Central memory CD8-positive, alpha-beta T cell (primary cell): ENCODE measurements at regions not wholly inside any gene's neighbourhood (a gene's known extent, or its start where the extent isn't known, plus 50 kb on each side); places are given as distances from the start of the nearest gene placed in this dataset.

Source experiments
- ATAC-seq: fragments of 150-1000 bp; cut with Tn5 transposase; replicated peaks from 2 replicates; pipeline ENCODE4 v1.10.0; 2022; ENCODE audit warnings: mild to moderate bottlenecking, moderate FRiP score, moderate number of reproducible peaks; ENCODE audit not compliant: poor library complexity, severe bottlenecking; ENCODE audit errors: extremely low read depth
- DNase-seq, 2 donors: peaks; one replicate each; pipeline ENCODE4 v3.0.0; 2021; ENCODE audit warnings: low spot score in 2 of 2
- H3K27ac Mint-ChIP-seq: one replicate; pipeline ENCODE4 v1.8.0; 2022; ENCODE audit warnings: low read depth, mild to moderate bottlenecking, moderate library complexity, mixed read lengths
- H3K27me3 Mint-ChIP-seq: one replicate; pipeline ENCODE4 v1.8.0; 2022; ENCODE audit warnings: mixed read lengths
- H3K36me3 Mint-ChIP-seq: one replicate; pipeline ENCODE4 v1.8.0; 2022; ENCODE audit warnings: mild to moderate bottlenecking, moderate library complexity, mixed read lengths; ENCODE audit not compliant: insufficient read depth
- H3K4me1 Mint-ChIP-seq: one replicate; pipeline ENCODE4 v1.8.0; 2022; ENCODE audit warnings: mixed read lengths
- H3K4me3 Mint-ChIP-seq: one replicate; pipeline ENCODE4 v1.8.0; 2022; ENCODE audit warnings: mild to moderate bottlenecking, moderate library complexity, mixed read lengths
- H3K9me3 Mint-ChIP-seq: one replicate; pipeline ENCODE4 v1.8.0; 2022; ENCODE audit warnings: mixed read lengths

- DNase-seq: no peak
- Mint-ChIP-seq H3K4me1 (no peaks in the 10 kb centered on the region), H3K27me3 (no peaks in the 10 kb centered on the region), H3K9me3 (no peaks in the 10 kb centered on the region), H3K4me3 (no peak overlapping the region), H3K27ac (no peak overlapping the region), H3K36me3 (no peaks in the 10 kb centered on the region)
- ATAC-seq: no peak
Observed at GRCh38 chr1:222935239-222935900, 120.5 kb downstream of the DISP1 start.

DNA sequence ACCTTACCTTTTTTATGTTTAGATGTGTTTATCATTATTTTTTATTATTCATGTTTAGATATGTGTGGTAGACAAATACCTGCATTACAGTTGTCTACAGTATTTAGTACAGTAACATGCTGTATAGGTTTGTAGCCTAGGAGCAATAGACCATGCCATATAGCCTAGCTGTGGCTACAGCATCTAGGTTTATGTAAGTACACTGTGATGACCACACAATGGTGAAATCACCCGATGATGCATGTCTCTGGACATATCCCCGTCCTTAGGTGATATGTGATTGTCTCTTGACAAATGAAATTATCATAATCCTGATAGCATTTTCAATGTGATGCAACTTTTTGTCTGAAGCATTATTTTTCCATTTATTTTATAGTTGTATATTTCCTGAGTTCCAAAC is 121.2 kb downstream of the DISP1 start:
- no peaks in the 10 kb centered on the region for H3K36me3 Mint-ChIP-seq
- H3K27ac Mint-ChIP-seq: no peak overlapping the region
- no peaks in the 10 kb centered on the region for H3K4me1 Mint-ChIP-seq
- DNase-seq (no peak), ATAC-seq (no peak)
- H3K27me3 Mint-ChIP-seq: no peaks in the 10 kb centered on the region
- no peaks in the 10 kb centered on the region for H3K9me3 Mint-ChIP-seq
- H3K4me3 Mint-ChIP-seq: no peak overlapping the region

DNA sequence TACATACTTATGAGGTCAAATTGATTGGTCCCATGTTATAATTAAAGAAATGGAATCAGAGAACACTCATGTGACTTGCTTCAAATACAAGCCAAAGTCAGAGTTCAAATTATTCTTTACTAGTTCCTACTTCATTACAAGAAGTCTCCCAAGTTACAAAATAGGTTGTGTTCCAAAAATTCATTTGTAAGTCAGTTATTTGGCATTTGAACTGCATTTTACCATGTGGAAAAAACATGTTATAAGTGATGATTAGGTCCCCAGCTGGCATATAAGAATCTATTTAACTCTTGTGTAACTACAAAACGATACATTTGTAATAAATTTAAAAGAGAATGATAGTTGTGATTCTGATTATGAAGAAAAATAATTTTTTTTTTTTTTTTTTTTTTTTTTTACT is 124.1 kb downstream of the DISP1 start:
- Mint-ChIP-seq H3K9me3 (no peaks in the 10 kb centered on the region), H3K36me3 (peaks cover 2% of the 10 kb centered on the region), H3K4me1 (no peaks in the 10 kb centered on the region), H3K27ac (no peak overlapping the region), H3K27me3 (no peaks in the 10 kb centered on the region), H3K4me3 (no peak overlapping the region)
- DNase-seq: no peak
- no peak for ATAC-seq

DNA sequence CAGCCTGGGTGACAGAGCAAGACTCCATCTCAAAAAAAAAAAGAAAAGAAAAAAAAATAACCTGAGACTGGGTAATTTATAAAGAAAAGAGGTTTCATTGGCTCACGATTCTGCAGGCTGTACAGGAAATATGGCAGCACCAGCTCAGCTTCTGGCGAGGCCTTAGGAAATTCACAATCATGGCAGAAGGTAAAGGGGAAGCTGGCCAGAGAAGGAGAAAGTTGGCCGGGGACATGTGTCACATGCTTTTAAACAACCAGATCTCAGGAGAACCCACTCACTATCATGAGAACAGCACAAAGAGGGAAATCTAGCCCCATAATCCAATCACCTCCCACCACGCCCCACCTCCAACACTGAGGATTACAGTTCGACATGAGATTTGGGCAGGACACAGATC is 125.3 kb downstream of the DISP1 start:
- no peaks in the 10 kb centered on the region for H3K27me3 Mint-ChIP-seq
- no peaks in the 10 kb centered on the region for H3K4me1 Mint-ChIP-seq
- ATAC-seq: no peak

DNA sequence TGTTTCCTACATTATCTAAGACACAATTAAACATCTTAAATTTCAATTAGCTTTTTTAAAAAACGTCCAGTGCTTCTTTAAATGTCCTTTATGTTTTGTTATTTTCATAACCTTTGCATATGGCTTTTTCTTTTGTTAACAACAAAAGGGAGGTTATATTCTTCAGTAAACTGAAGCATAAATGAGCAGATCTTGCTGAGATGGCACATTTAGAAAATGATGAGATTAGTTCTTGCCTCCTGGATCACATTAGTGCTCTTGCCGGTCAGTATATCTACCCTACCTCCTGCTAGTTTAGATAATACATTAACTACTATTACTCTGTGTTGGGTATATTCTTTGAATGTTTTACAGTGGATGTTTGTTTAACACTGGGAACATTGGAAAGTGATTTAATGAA is 126.1 kb downstream of the DISP1 start:
- Mint-ChIP-seq H3K4me3 (no peak overlapping the region), H3K27ac (no peak overlapping the region), H3K27me3 (no peaks in the 10 kb centered on the region), H3K4me1 (no peaks in the 10 kb centered on the region), H3K9me3 (no peaks in the 10 kb centered on the region), H3K36me3 (peaks cover 2% of the 10 kb centered on the region)
- DNase-seq: no peak
- no peak for ATAC-seq

More for the DNA sequence above, 125.3 kb downstream of the DISP1 start:
- Mint-ChIP-seq H3K9me3 (no peaks in the 10 kb centered on the region), H3K36me3 (peaks cover 2% of the 10 kb centered on the region), H3K4me3 (no peak overlapping the region), H3K27ac (no peak overlapping the region)
- DNase-seq: no peak

DNA sequence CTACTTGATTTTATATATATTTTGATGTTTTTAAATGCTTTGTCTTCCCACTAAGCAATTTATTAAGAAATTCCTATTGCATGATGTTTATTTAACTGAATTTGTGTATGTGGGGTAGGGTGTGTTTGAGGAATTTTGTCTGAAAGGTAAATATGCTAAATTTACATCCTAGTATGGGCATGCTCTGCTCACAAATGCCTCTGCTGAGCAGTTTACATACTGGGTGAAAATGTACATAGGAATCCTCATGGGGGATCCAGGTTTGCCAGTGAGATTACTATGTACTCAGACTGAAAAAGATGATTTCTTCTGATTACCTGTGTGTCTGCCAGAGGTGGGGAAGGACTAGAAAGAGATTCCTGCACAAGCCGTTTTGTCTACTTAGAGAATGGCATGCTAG is 126.6 kb downstream of the DISP1 start:
- Mint-ChIP-seq H3K27me3 (no peaks in the 10 kb centered on the region), H3K27ac (no peak overlapping the region), H3K9me3 (no peaks in the 10 kb centered on the region), H3K4me1 (no peaks in the 10 kb centered on the region), H3K36me3 (peaks cover 2% of the 10 kb centered on the region), H3K4me3 (no peak overlapping the region)
- no peak for DNase-seq
- no peak for ATAC-seq

- ATAC-seq (no peak), DNase-seq (no peak)
- no peaks in the 10 kb centered on the region for H3K9me3 Mint-ChIP-seq
- H3K36me3 Mint-ChIP-seq: peaks cover 2% of the 10 kb centered on the region
- no peak overlapping the region for H3K27ac Mint-ChIP-seq
- H3K27me3 Mint-ChIP-seq: no peaks in the 10 kb centered on the region
- H3K4me1 Mint-ChIP-seq: no peaks in the 10 kb centered on the region
- no peak overlapping the region for H3K4me3 Mint-ChIP-seq
Observed at GRCh38 chr1:222946436-222946835, 131.6 kb downstream of the DISP1 start.

GRCh38 chr1:222948079-222948478 is 133.2 kb downstream of the DISP1 start:
- no peaks in the 10 kb centered on the region for H3K9me3 Mint-ChIP-seq

GRCh38 chr1:222950892-222951291 is 136.1 kb downstream of the DISP1 start:
- no peak overlapping the region for H3K27ac Mint-ChIP-seq
- no peaks in the 10 kb centered on the region for H3K36me3 Mint-ChIP-seq
- H3K4me3 Mint-ChIP-seq: no peak overlapping the region
- no peaks in the 10 kb centered on the region for H3K9me3 Mint-ChIP-seq
- H3K4me1 Mint-ChIP-seq: no peaks in the 10 kb centered on the region
- DNase-seq (no peak), ATAC-seq (no peak)
- no peaks in the 10 kb centered on the region for H3K27me3 Mint-ChIP-seq

More at GRCh38 chr1:222948079-222948478, 133.2 kb downstream of the DISP1 start:
- ATAC-seq (no peak), DNase-seq (no peak)
- Mint-ChIP-seq H3K36me3 (peaks cover 2% of the 10 kb centered on the region), H3K27ac (no peak overlapping the region), H3K4me3 (no peak overlapping the region), H3K4me1 (no peaks in the 10 kb centered on the region), H3K27me3 (no peaks in the 10 kb centered on the region)

DNA sequence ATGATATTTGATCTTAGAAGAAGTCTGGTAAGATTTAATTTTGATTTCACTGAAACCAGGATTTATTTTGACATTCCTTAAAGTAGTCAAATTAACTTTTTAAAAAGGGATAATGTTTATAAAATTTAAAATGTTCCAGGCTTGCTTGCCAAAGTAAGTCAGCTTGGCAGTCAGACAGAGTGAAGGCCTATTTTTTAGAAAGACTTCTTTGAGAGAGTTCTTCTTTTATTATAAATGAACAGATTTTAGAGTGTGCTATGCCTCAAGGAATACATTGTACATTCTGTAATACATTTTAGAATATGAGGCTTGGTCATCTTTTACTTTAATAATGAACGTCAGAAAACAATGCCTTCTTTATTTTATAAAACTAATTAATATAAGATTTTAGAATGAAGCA is 138.7 kb downstream of the DISP1 start:
- DNase-seq (no peak), ATAC-seq (no peak)
- Mint-ChIP-seq H3K27ac (no peak overlapping the region), H3K4me3 (no peak overlapping the region), H3K36me3 (peaks cover 2% of the 10 kb centered on the region), H3K4me1 (no peaks in the 10 kb centered on the region), H3K27me3 (no peaks in the 10 kb centered on the region), H3K9me3 (no peaks in the 10 kb centered on the region)

- ATAC-seq: no peak
- no peak overlapping the region for H3K27ac Mint-ChIP-seq
- no peaks in the 10 kb centered on the region for H3K4me1 Mint-ChIP-seq
- H3K4me3 Mint-ChIP-seq: no peak overlapping the region
- no peaks in the 10 kb centered on the region for H3K27me3 Mint-ChIP-seq
- DNase-seq: no peak
- H3K36me3 Mint-ChIP-seq: peaks cover 2% of the 10 kb centered on the region
- H3K9me3 Mint-ChIP-seq: peaks cover 6% of the 10 kb centered on the region
Observed at GRCh38 chr1:222955964-222956363, 141.1 kb downstream of the DISP1 start.

- no peak overlapping the region for H3K4me3 Mint-ChIP-seq
- ATAC-seq (no peak), DNase-seq (no peak)
- no peak overlapping the region for H3K27ac Mint-ChIP-seq
- H3K9me3 Mint-ChIP-seq: peaks cover 6% of the 10 kb centered on the region
- no peaks in the 10 kb centered on the region for H3K27me3 Mint-ChIP-seq
- H3K36me3 Mint-ChIP-seq: peaks cover 2% of the 10 kb centered on the region
- H3K4me1 Mint-ChIP-seq: no peaks in the 10 kb centered on the region
Observed at GRCh38 chr1:222956601-222957000, 141.8 kb downstream of the DISP1 start.

- no peak for ATAC-seq
- Mint-ChIP-seq H3K27ac (no peak overlapping the region), H3K27me3 (no peaks in the 10 kb centered on the region), H3K36me3 (no peaks in the 10 kb centered on the region), H3K4me3 (no peak overlapping the region), H3K4me1 (no peaks in the 10 kb centered on the region), H3K9me3 (no peaks in the 10 kb centered on the region)
- DNase-seq: no peak
Observed at GRCh38 chr1:222967466-222968240, 152.8 kb downstream of the DISP1 start.
